Left renal pelvis (tissue), 4 donors: ENCODE measurements at regions not wholly inside any gene's neighbourhood (a gene's known extent, or its start where the extent isn't known, plus 50 kb on each side); places are given as distances from the start of the nearest gene placed in this dataset.
"Not testable (repeated sequence)": the region's sequence is repeated elsewhere in the genome, so short reads cannot be mapped to it uniquely, and the experiment has no call there.

Source experiments
- DNase-seq, 4 donors: peaks; one replicate each; pipeline ENCODE4 v3.0.0-alpha.2; 2013; ENCODE audit warnings: low read depth in 4 of 4, low spot score in 3 of 4

GRCh38 chr2:37722971-37723370 lies 51.5 kb upstream of the CDC42EP3 start:
- DNase-seq, result not testable (repeated sequence)

GRCh38 chr2:37730037-37730818 lies 58.8 kb upstream of the CDC42EP3 start:
- no peak for DNase-seq

GRCh38 chr2:37732412-37732811 lies 61.0 kb upstream of the CDC42EP3 start:
- not testable (repeated sequence) for DNase-seq

GRCh38 chr2:37733251-37733650 lies 61.8 kb upstream of the CDC42EP3 start:
- DNase-seq, result no peak

GRCh38 chr2:37733955-37734354 lies 62.5 kb upstream of the CDC42EP3 start:
- not testable (repeated sequence) for DNase-seq

- DNase-seq, result not testable (repeated sequence)
Measured at GRCh38 chr2:37734891-37735523, 63.6 kb upstream of the CDC42EP3 start.

GRCh38 chr2:37735524-37735910 lies 64.1 kb upstream of the CDC42EP3 start:
- not testable (repeated sequence) for DNase-seq

GRCh38 chr2:37737507-37737906 lies 66.1 kb upstream of the CDC42EP3 start:
- DNase-seq, result no peak

- no peak for DNase-seq
Measured at GRCh38 chr2:37738266-37738885, 66.9 kb upstream of the CDC42EP3 start.

GRCh38 chr2:37739153-37739552 lies 67.7 kb upstream of the CDC42EP3 start:
- DNase-seq, result no peak

- no peak for DNase-seq
Measured at GRCh38 chr2:37740164-37740739, 68.8 kb upstream of the CDC42EP3 start.

- no peak for DNase-seq
Measured at GRCh38 chr2:37742286-37742685, 70.8 kb upstream of the CDC42EP3 start.

GRCh38 chr2:37744010-37744409 lies 72.6 kb upstream of the CDC42EP3 start:
- no peak for DNase-seq

GRCh38 chr2:37744961-37745360 lies 73.5 kb upstream of the CDC42EP3 start:
- DNase-seq, result not testable (repeated sequence)

GRCh38 chr2:37746011-37746410 lies 74.6 kb upstream of the CDC42EP3 start:
- DNase-seq, result not testable (repeated sequence)

- DNase-seq, result no peak
Measured at GRCh38 chr2:37746883-37747282, 75.4 kb upstream of the CDC42EP3 start.

- DNase-seq, result no peak
Measured at GRCh38 chr2:37748541-37748940, 77.1 kb upstream of the CDC42EP3 start.

GRCh38 chr2:37750286-37750685 lies 78.8 kb upstream of the CDC42EP3 start:
- DNase-seq, result not testable (repeated sequence)

- no peak for DNase-seq
Measured at GRCh38 chr2:37752766-37753165, 81.3 kb upstream of the CDC42EP3 start.

GRCh38 chr2:37753758-37754157 lies 82.3 kb upstream of the CDC42EP3 start:
- no peak for DNase-seq

- DNase-seq, result not testable (repeated sequence)
Measured at GRCh38 chr2:37755961-37756559, 84.6 kb upstream of the CDC42EP3 start.
